ENCODE measurements at regions not wholly inside any gene's neighbourhood (a gene's known extent, or its start where the extent isn't known, plus 50 kb on each side); places are given as distances from the start of the nearest gene placed in this dataset.

DNA sequence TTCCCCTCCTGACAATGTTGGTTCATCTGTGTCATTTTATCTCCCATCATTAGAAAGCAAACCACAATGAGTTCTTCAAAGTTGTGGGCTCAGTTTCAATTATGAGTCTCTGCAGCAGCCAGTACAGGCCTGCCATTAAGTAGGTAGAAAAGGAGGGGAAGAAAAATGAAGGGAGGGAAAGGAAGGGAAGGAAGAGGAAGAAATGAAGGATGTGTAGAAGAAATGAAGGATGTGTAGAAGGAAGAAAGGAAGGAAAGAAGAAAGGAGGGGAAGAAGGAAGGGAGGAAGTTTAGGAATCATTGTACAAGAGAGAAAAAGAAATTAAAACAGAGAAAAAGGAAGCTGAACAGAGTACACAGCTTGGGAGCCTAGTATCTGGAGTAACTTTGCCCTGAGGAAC, 498.3 kb upstream of the DAB1 start:
- Histone ChIP-seq H3K9me2 (no peaks in the 10 kb centered on the region), H3K4me1 (ENCODE audit: control insufficient read depth in 1 of 2, insufficient read depth in 2 of 2, low read depth in 1 of 2, low read length in 1 of 2) (no peaks in the 10 kb centered on the region), H4K20me1 (ENCODE audit: insufficient read depth) (no peaks in the 10 kb centered on the region), H3K9me3 (no peaks in the 10 kb centered on the region), H3K27me3 (ENCODE audit: insufficient read depth) (no peaks in the 10 kb centered on the region), H3K9ac (no peak overlapping the region), H3K36me3 (replicated peaks in 1 of 2; ENCODE audit: control insufficient read depth in 1 of 2, insufficient read depth in 2 of 2, low read length in 1 of 2) (no peaks in the 10 kb centered on the region), H3F3A (replicated peaks; ENCODE audit: insufficient read depth) (no peaks in the 10 kb centered on the region), H3K4me3 (ENCODE audit: low read depth in 2 of 2, low read length in 1 of 2) (no peak overlapping the region), H3K79me2 (ENCODE audit: insufficient read depth) (no peaks in the 10 kb centered on the region), H3K4me2 (no peak overlapping the region), H3K27ac (ENCODE audit: low read depth in 2 of 2, low read length in 1 of 2) (no peak overlapping the region), H2AFZ (ENCODE audit: low read depth) (no peak overlapping the region)
- no peak for DNase-seq
- POLR2A ChIA-PET: no interaction called here
- TF ChIP-seq, protein P1, sequence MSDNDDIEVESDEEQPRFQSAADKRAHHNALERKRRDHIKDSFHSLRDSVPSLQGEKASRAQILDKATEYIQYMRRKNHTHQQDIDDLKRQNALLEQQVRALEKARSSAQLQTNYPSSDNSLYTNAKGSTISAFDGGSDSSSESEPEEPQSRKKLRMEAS (IDR thresholded peaks at IDR 0.05; ENCODE audit: low read depth): no peak
- CTCF ChIA-PET: no interaction called here

DNA sequence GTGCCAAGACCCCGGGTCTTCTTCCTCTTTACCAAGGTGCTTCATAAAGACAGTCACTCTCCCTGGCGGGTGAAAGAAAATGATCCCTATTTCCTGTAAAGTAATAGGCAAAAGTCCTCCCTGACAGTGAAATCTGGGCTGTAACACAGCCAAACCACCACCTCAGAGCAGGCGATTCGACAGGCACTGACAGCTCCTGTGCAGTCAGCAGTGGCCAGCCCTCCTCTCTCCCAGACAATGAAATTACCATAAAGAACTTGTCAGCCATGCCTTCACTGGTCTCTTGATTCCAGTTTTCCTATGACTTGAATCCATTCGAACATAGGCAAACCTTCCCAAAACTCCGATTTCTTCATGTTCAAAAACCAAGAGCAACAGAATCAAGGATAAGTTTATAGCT, 492.2 kb upstream of the DAB1 start:
- Histone ChIP-seq H3F3A (replicated peaks; ENCODE audit: insufficient read depth) (no peaks in the 10 kb centered on the region), H3K4me3 (ENCODE audit: low read depth in 2 of 2, low read length in 1 of 2) (no peak overlapping the region), H3K4me2 (no peak overlapping the region), H3K27me3 (ENCODE audit: insufficient read depth) (no peaks in the 10 kb centered on the region), H3K9ac (no peak overlapping the region), H2AFZ (ENCODE audit: low read depth) (no peak overlapping the region), H3K27ac (ENCODE audit: low read depth in 2 of 2, low read length in 1 of 2) (no peak overlapping the region), H3K79me2 (ENCODE audit: insufficient read depth) (no peaks in the 10 kb centered on the region), H3K9me3 (no peaks in the 10 kb centered on the region), H3K9me2 (no peaks in the 10 kb centered on the region), H4K20me1 (ENCODE audit: insufficient read depth) (no peaks in the 10 kb centered on the region), H3K36me3 (replicated peaks in 1 of 2; ENCODE audit: control insufficient read depth in 1 of 2, insufficient read depth in 2 of 2, low read length in 1 of 2) (no peaks in the 10 kb centered on the region), H3K4me1 (ENCODE audit: control insufficient read depth in 1 of 2, insufficient read depth in 2 of 2, low read depth in 1 of 2, low read length in 1 of 2) (no peaks in the 10 kb centered on the region)
- CTCF ChIA-PET: no interaction called here
- TF ChIP-seq RAD21 (IDR thresholded peaks at IDR 0.05; ENCODE audit: low read length) (no peak), TCF12 (IDR thresholded peaks at IDR 0.05) (no peak), RFX5 (IDR thresholded peaks at IDR 0.05; ENCODE audit: low read length) (no peak), FOXM1 (IDR thresholded peaks at IDR 0.05; ENCODE audit: low read depth) (no peak)
- WGBS (ENCODE audit: low lambda C conversion rate): 74% methylated on average over 6 of the region's 6 CpGs
- DNase-seq: no peak
- POLR2A ChIA-PET: no interaction called here

DNA sequence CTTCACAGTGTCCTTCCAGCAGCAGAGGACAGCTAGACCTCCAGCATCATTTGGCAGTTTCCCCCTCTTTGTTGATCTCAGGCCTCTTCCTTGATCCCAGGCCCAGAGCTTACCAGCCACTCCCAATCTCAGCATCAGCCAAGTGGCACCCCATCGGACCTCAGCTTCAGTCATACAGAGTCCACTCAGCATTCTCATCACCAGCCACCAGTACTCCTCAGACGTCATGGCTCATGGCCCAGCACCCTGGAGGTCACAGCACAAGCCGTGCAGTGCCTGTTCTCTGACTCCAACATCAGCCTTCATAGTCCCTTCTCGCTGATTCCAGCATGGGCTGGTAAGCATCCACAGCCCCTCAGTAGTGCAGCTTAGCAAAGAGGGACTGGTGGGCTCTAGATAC, 487.6 kb upstream of the DAB1 start:
- Histone ChIP-seq H2AFZ (ENCODE audit: low read depth) (no peak overlapping the region), H3K36me3 (replicated peaks in 1 of 2; ENCODE audit: control insufficient read depth in 1 of 2, insufficient read depth in 2 of 2, low read length in 1 of 2) (no peaks in the 10 kb centered on the region), H3K9me3 (no peaks in the 10 kb centered on the region), H3K9ac (no peak overlapping the region), H3K27ac (ENCODE audit: low read depth in 2 of 2, low read length in 1 of 2) (no peak overlapping the region), H3K4me2 (no peak overlapping the region), H3K9me2 (no peaks in the 10 kb centered on the region), H3K4me3 (ENCODE audit: low read depth in 2 of 2, low read length in 1 of 2) (no peak overlapping the region), H3K79me2 (ENCODE audit: insufficient read depth) (no peaks in the 10 kb centered on the region), H3K4me1 (ENCODE audit: control insufficient read depth in 1 of 2, insufficient read depth in 2 of 2, low read depth in 1 of 2, low read length in 1 of 2) (peaks cover 0 to 11% of the 10 kb centered on the region in 2 experiments; a peak in 1 of 4 replicates), H3K27me3 (ENCODE audit: insufficient read depth) (no peaks in the 10 kb centered on the region), H3F3A (replicated peaks; ENCODE audit: insufficient read depth) (no peaks in the 10 kb centered on the region), H4K20me1 (ENCODE audit: insufficient read depth) (no peaks in the 10 kb centered on the region)
- DNase-seq: no peak
- 51% methylated on average over 4 of the region's 4 CpGs for WGBS (ENCODE audit: low lambda C conversion rate)
- POLR2A ChIA-PET: no interaction called here
- CTCF ChIA-PET: no interaction called here
- TF ChIP-seq SIN3A (IDR thresholded peaks at IDR 0.05; ENCODE audit: borderline replicate concordance, low read depth, low read length): no peak
- TF ChIP-seq CHD2 (IDR thresholded peaks at IDR 0.05; ENCODE audit: low read length, partially characterized antibody): no peak

DNA sequence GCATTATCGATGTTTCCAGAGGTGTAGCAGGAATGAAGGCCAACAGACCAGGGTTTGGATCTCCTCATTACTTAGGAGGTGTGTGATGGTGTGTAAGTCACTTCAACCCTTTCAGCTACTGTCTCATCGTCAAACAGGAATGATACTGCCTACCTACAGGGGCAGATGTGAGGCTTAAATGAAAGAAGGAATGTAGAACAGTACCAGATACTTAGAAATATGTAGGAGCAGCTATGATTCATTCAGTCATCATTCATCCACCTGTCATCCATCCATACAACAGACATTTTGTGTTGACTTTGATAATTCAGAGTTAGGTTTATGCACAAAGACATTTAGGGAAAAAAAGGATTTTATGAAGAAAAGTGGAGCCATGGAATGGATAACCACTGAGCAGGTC, 486.9 kb upstream of the DAB1 start:
- Histone ChIP-seq H2AFZ (ENCODE audit: low read depth) (no peak overlapping the region), H3K9ac (no peak overlapping the region), H3K27ac (ENCODE audit: low read depth in 2 of 2, low read length in 1 of 2) (no peak overlapping the region), H3F3A (replicated peaks; ENCODE audit: insufficient read depth) (no peaks in the 10 kb centered on the region), H3K9me3 (no peaks in the 10 kb centered on the region), H3K27me3 (ENCODE audit: insufficient read depth) (no peaks in the 10 kb centered on the region), H3K4me3 (ENCODE audit: low read depth in 2 of 2, low read length in 1 of 2) (no peak overlapping the region), H3K36me3 (replicated peaks in 1 of 2; ENCODE audit: control insufficient read depth in 1 of 2, insufficient read depth in 2 of 2, low read length in 1 of 2) (no peaks in the 10 kb centered on the region), H3K9me2 (no peaks in the 10 kb centered on the region), H3K4me1 (ENCODE audit: control insufficient read depth in 1 of 2, insufficient read depth in 2 of 2, low read depth in 1 of 2, low read length in 1 of 2) (peaks cover 0 to 11% of the 10 kb centered on the region in 2 experiments; a peak in 1 of 4 replicates), H3K79me2 (ENCODE audit: insufficient read depth) (no peaks in the 10 kb centered on the region), H4K20me1 (ENCODE audit: insufficient read depth) (no peaks in the 10 kb centered on the region), H3K4me2 (no peak overlapping the region)
- no peak for DNase-seq
- POLR2A ChIA-PET: no interaction called here
- WGBS (ENCODE audit: low lambda C conversion rate): 61% methylated on average over 2 of the region's 2 CpGs
- CTCF ChIA-PET: interaction anchor here (0.8 kb wide), 1 partner anchor 16 kb away, joined by 3 read pairs; no protein-coding TSS in a partner anchor
- TF ChIP-seq, protein P2, sequence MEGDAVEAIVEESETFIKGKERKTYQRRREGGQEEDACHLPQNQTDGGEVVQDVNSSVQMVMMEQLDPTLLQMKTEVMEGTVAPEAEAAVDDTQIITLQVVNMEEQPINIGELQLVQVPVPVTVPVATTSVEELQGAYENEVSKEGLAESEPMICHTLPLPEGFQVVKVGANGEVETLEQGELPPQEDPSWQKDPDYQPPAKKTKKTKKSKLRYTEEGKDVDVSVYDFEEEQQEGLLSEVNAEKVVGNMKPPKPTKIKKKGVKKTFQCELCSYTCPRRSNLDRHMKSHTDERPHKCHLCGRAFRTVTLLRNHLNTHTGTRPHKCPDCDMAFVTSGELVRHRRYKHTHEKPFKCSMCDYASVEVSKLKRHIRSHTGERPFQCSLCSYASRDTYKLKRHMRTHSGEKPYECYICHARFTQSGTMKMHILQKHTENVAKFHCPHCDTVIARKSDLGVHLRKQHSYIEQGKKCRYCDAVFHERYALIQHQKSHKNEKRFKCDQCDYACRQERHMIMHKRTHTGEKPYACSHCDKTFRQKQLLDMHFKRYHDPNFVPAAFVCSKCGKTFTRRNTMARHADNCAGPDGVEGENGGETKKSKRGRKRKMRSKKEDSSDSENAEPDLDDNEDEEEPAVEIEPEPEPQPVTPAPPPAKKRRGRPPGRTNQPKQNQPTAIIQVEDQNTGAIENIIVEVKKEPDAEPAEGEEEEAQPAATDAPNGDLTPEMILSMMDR (IDR thresholded peaks at IDR 0.05): no peak
- TF ChIP-seq RCOR1 (IDR thresholded peaks at IDR 0.05; ENCODE audit: low read length) (no peak), EZH2phosphoT487 (IDR thresholded peaks at IDR 0.05; ENCODE audit: borderline replicate concordance, low read depth) (no peak), YY1 (IDR thresholded peaks at IDR 0.05; ENCODE audit: low read depth) (no peak), NFIC (IDR thresholded peaks at IDR 0.05; ENCODE audit: borderline replicate concordance) (no peak), GABPA (IDR thresholded peaks at IDR 0.05; ENCODE audit: low read depth) (no peak), FOXJ3 (CRISPR knock-in tag; IDR thresholded peaks at IDR 0.05) (no peak)
- TF ChIP-seq, protein P1 (IDR thresholded peaks at IDR 0.05; ENCODE audit: low read depth): no peak
- TF ChIP-seq, protein P3, sequence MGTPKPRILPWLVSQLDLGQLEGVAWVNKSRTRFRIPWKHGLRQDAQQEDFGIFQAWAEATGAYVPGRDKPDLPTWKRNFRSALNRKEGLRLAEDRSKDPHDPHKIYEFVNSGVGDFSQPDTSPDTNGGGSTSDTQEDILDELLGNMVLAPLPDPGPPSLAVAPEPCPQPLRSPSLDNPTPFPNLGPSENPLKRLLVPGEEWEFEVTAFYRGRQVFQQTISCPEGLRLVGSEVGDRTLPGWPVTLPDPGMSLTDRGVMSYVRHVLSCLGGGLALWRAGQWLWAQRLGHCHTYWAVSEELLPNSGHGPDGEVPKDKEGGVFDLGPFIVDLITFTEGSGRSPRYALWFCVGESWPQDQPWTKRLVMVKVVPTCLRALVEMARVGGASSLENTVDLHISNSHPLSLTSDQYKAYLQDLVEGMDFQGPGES (IDR thresholded peaks at IDR 0.05; ENCODE audit: low read depth, low read length): no peak

Data from SK-N-SH (cell line).